Neural crest cell (in vitro differentiated cells): ENCODE measurements at regions not wholly inside any gene's neighbourhood (a gene's known extent, or its start where the extent isn't known, plus 50 kb on each side); places are given as distances from the start of the nearest gene placed in this dataset.

Experiments
- DNase-seq: peaks from one replicate; pipeline ENCODE4 v3.0.0; 2021; ENCODE audit warnings: low read depth, mixed read lengths, low spot score
- H3K27ac Mint-ChIP-seq: one replicate; pipeline ENCODE4 v1.8.0; 2021; ENCODE audit warnings: mild to moderate bottlenecking, mixed read lengths; ENCODE audit not compliant: unreplicated experiment
- H3K27me3 Mint-ChIP-seq: 2 replicates; pipeline ENCODE4 v1.8.0; 2021; ENCODE audit warnings: low read depth, mild to moderate bottlenecking, mixed read lengths
- H3K36me3 Mint-ChIP-seq: 2 replicates; pipeline ENCODE4 v1.8.0; 2021; ENCODE audit warnings: low read depth, mild to moderate bottlenecking, mixed read lengths
- H3K4me1 Mint-ChIP-seq: 2 replicates; pipeline ENCODE4 v1.8.0; 2021; ENCODE audit warnings: mixed read lengths
- H3K4me3 Mint-ChIP-seq: one replicate; pipeline ENCODE4 v1.8.0; 2021; ENCODE audit warnings: mild to moderate bottlenecking, mixed read lengths
- H3K9me3 Mint-ChIP-seq: 2 replicates; pipeline ENCODE4 v1.8.0; 2021; ENCODE audit warnings: mixed read lengths
- CTCF ChIP-seq: fragments of 200-600 bp; sonication (generic); conservative IDR thresholded peaks from 2 replicates; pipeline ENCODE4 v1.5.0; 2021; ENCODE audit warnings: antibody characterized with exemption, mild to moderate bottlenecking

GRCh38 chr18:30333310-30333709 is 709.2 kb downstream of the DSC3 start:
- H3K27me3 Mint-ChIP-seq = no peaks in the 10 kb centered on the region
- no peaks in the 10 kb centered on the region for H3K9me3 Mint-ChIP-seq
- H3K4me3 Mint-ChIP-seq = no peak overlapping the region
- no peaks in the 10 kb centered on the region for H3K36me3 Mint-ChIP-seq
- H3K4me1 Mint-ChIP-seq = no peaks in the 10 kb centered on the region
- H3K27ac Mint-ChIP-seq = no peak overlapping the region
- DNase-seq = no peak
- TF ChIP-seq CTCF = no peak

- DNase-seq = no peak
- H3K9me3 Mint-ChIP-seq = no peaks in the 10 kb centered on the region
- H3K36me3 Mint-ChIP-seq = no peaks in the 10 kb centered on the region
- H3K27ac Mint-ChIP-seq = no peak overlapping the region
- no peaks in the 10 kb centered on the region for H3K4me1 Mint-ChIP-seq
- no peaks in the 10 kb centered on the region for H3K27me3 Mint-ChIP-seq
- no peak overlapping the region for H3K4me3 Mint-ChIP-seq
- no peak for TF ChIP-seq CTCF
Measured at GRCh38 chr18:30328839-30329238, 713.7 kb downstream of the DSC3 start.

- H3K4me1 Mint-ChIP-seq = no peaks in the 10 kb centered on the region
- DNase-seq = no peak
- no peaks in the 10 kb centered on the region for H3K36me3 Mint-ChIP-seq
- H3K9me3 Mint-ChIP-seq = no peaks in the 10 kb centered on the region
- H3K27me3 Mint-ChIP-seq = no peaks in the 10 kb centered on the region
- no peak for TF ChIP-seq CTCF
- H3K4me3 Mint-ChIP-seq = no peak overlapping the region
- no peak overlapping the region for H3K27ac Mint-ChIP-seq
Measured at GRCh38 chr18:30302181-30302580, 740.4 kb downstream of the DSC3 start.

GRCh38 chr18:30298769-30299168 is 743.8 kb downstream of the DSC3 start:
- Mint-ChIP-seq H3K27me3 (no peaks in the 10 kb centered on the region), H3K4me1 (no peaks in the 10 kb centered on the region), H3K9me3 (peaks cover 10% of the 10 kb centered on the region), H3K4me3 (no peak overlapping the region), H3K36me3 (no peaks in the 10 kb centered on the region), H3K27ac (no peak overlapping the region)
- no peak for DNase-seq
- no peak for TF ChIP-seq CTCF

- H3K27ac Mint-ChIP-seq = no peak overlapping the region
- H3K4me1 Mint-ChIP-seq = no peaks in the 10 kb centered on the region
- no peaks in the 10 kb centered on the region for H3K36me3 Mint-ChIP-seq
- H3K4me3 Mint-ChIP-seq = no peak overlapping the region
- H3K27me3 Mint-ChIP-seq = no peaks in the 10 kb centered on the region
- no peak for DNase-seq
- H3K9me3 Mint-ChIP-seq = no peaks in the 10 kb centered on the region
- no peak for TF ChIP-seq CTCF
Measured at GRCh38 chr18:30288662-30289414, 753.7 kb downstream of the DSC3 start.
